ENCODE measurements at regions not wholly inside any gene's neighbourhood (a gene's known extent, or its start where the extent isn't known, plus 50 kb on each side); places are given as distances from the start of the nearest gene placed in this dataset.

GRCh38 chr5:124399426-124399961, 346.9 kb downstream of the ZNF608 start:
- DNase-seq = no peak

- DNase-seq = no peak
Observed at GRCh38 chr5:124398460-124398859, 348.0 kb downstream of the ZNF608 start.

GRCh38 chr5:124397317-124397716, 349.1 kb downstream of the ZNF608 start:
- DNase-seq = no peak

- no peak for DNase-seq
Observed at GRCh38 chr5:124395926-124396325, 350.5 kb downstream of the ZNF608 start.

GRCh38 chr5:124395287-124395686, 351.2 kb downstream of the ZNF608 start:
- peak in 43 of 56 donors; percentile 4 to 73 (median 39) for DNase-seq

- DNase-seq = peak in 14 of 56 donors; percentile 6 to 40 (median 21)
Observed at GRCh38 chr5:124394700-124395245, 351.7 kb downstream of the ZNF608 start.

- DNase-seq = peak in 3 of 56 donors; percentile 10 to 30 (median 17)
Observed at GRCh38 chr5:124393584-124394379, 352.7 kb downstream of the ZNF608 start.

GRCh38 chr5:124383693-124384092, 362.7 kb downstream of the ZNF608 start:
- DNase-seq = no peak

- DNase-seq = no peak
Observed at GRCh38 chr5:124377386-124377785, 369.1 kb downstream of the ZNF608 start.

GRCh38 chr5:124373883-124374282, 372.6 kb downstream of the ZNF608 start:
- no peak for DNase-seq

GRCh38 chr5:124372457-124372856, 374.0 kb downstream of the ZNF608 start:
- no peak for DNase-seq

- DNase-seq = no peak
Observed at GRCh38 chr5:124371111-124371706, 375.2 kb downstream of the ZNF608 start.

- DNase-seq = no peak
Observed at GRCh38 chr5:124370601-124371000, 375.8 kb downstream of the ZNF608 start.

- peak in 1 of 56 donors; percentile 6 for DNase-seq
Observed at GRCh38 chr5:124365361-124365801, 381.1 kb downstream of the ZNF608 start.

- DNase-seq = no peak
Observed at GRCh38 chr5:124355928-124356327, 390.5 kb downstream of the ZNF608 start.

- DNase-seq = no peak
Observed at GRCh38 chr5:124353016-124353415, 393.4 kb downstream of the ZNF608 start.

GRCh38 chr5:124352312-124352711, 394.1 kb downstream of the ZNF608 start:
- DNase-seq = no peak

- no peak for DNase-seq
Observed at GRCh38 chr5:124349931-124350330, 396.5 kb downstream of the ZNF608 start.

- DNase-seq = no peak
Observed at GRCh38 chr5:124343451-124343867, 403.0 kb downstream of the ZNF608 start.

GRCh38 chr5:124342986-124343385, 403.5 kb downstream of the ZNF608 start:
- DNase-seq = no peak

GRCh38 chr5:124342584-124342983, 403.9 kb downstream of the ZNF608 start:
- no peak for DNase-seq

- peak in 3 of 56 donors; percentile 4 to 26 (median 5) for DNase-seq
Observed at GRCh38 chr5:124342027-124342471, 404.4 kb downstream of the ZNF608 start.
